ENCODE measurements at regions not wholly inside any gene's neighbourhood (a gene's known extent, or its start where the extent isn't known, plus 50 kb on each side); places are given as distances from the start of the nearest gene placed in this dataset.

- peak; percentile 51 to 73 (median 59) for DNase-seq (ENCODE audit: low read depth in 3 of 3, low spot score in 1 of 3)
These were observed 58.4 kb upstream of the CACNA1E start for GRCh38 chr1:181424786-181425403.

GRCh38 chr1:181425566-181425965 lies 57.8 kb upstream of the CACNA1E start:
- DNase-seq (ENCODE audit: low read depth in 3 of 3, low spot score in 1 of 3): no peak

- no peak for DNase-seq (ENCODE audit: low read depth in 3 of 3, low spot score in 1 of 3)
These were observed 53.9 kb upstream of the CACNA1E start for GRCh38 chr1:181429462-181429861.

- DNase-seq (ENCODE audit: low read depth in 3 of 3, low spot score in 1 of 3): no peak
These were observed 53.1 kb upstream of the CACNA1E start for GRCh38 chr1:181430015-181430885.
